Mesendoderm (in vitro differentiated cells): ENCODE measurements at regions not wholly inside any gene's neighbourhood (a gene's known extent, or its start where the extent isn't known, plus 50 kb on each side); places are given as distances from the start of the nearest gene placed in this dataset.

Experiments used
- DNase-seq: peaks from one replicate; pipeline ENCODE4 v3.0.0; 2013
- H2AK5ac ChIP-seq: 2 replicates; pipeline ENCODE4 v1.6.1; 2013; ENCODE audit warnings: low read length, inconsistent platforms
- H2BK120ac ChIP-seq: 2 replicates; pipeline ENCODE4 v1.6.1; 2013; ENCODE audit warnings: low read depth, mild to moderate bottlenecking, low read length, moderate library complexity, mixed read lengths
- H2BK15ac ChIP-seq: replicated peaks from 2 replicates; pipeline ENCODE4 v1.6.1; 2013; ENCODE audit warnings: low read depth, mild to moderate bottlenecking, moderate library complexity
- H2BK5ac ChIP-seq: 2 replicates; pipeline ENCODE4 v1.6.1; 2013; ENCODE audit warnings: low read length, inconsistent platforms
- H3K18ac ChIP-seq: 2 replicates; pipeline ENCODE4 v1.6.1; 2013; ENCODE audit warnings: mild to moderate bottlenecking, low read length, mixed read lengths
- H3K23ac ChIP-seq: one replicate; pipeline ENCODE4 v1.6.1; 2013; ENCODE audit warnings: low read length
- H3K27ac ChIP-seq: 2 replicates; pipeline ENCODE4 v1.5.1; 2013; ENCODE audit warnings: low read depth, mild to moderate bottlenecking, inconsistent platforms, low read length, moderate library complexity
- H3K27me3 ChIP-seq: 2 replicates; pipeline ENCODE4 v1.6.1; 2013; ENCODE audit warnings: low read length, control low read depth, mild to moderate bottlenecking, inconsistent platforms; ENCODE audit not compliant: insufficient read depth, poor library complexity
- H3K36me3 ChIP-seq: 2 replicates; pipeline ENCODE4 v1.6.1; 2013; ENCODE audit warnings: low read length, inconsistent platforms; ENCODE audit not compliant: control insufficient read depth, insufficient read depth
- H3K4ac ChIP-seq: one replicate; pipeline ENCODE4 v1.6.1; 2013; ENCODE audit warnings: low read depth, mild to moderate bottlenecking, low read length, moderate library complexity
- H3K4me1 ChIP-seq: 2 replicates; pipeline ENCODE4 v1.6.1; 2013; ENCODE audit warnings: low read depth, low read length, inconsistent platforms; ENCODE audit not compliant: control insufficient read depth
- H3K4me2 ChIP-seq: 2 replicates; pipeline ENCODE4 v1.6.1; 2013; ENCODE audit warnings: low read length
- H3K4me3 ChIP-seq: 2 replicates; pipeline ENCODE4 v1.5.1; 2013; ENCODE audit warnings: mild to moderate bottlenecking, low read length
- H3K56ac ChIP-seq: one replicate; pipeline ENCODE4 v1.6.1; 2013; ENCODE audit warnings: low read length
- H3K79me1 ChIP-seq: 2 replicates; pipeline ENCODE4 v1.6.1; 2013; ENCODE audit warnings: low read length, inconsistent platforms
- H3K79me2 ChIP-seq: 2 replicates; pipeline ENCODE4 v1.6.1; 2013; ENCODE audit warnings: mild to moderate bottlenecking, low read length; ENCODE audit not compliant: control insufficient read depth, insufficient read depth
- H3K9ac ChIP-seq: 2 replicates; pipeline ENCODE4 v1.6.1; 2013; ENCODE audit warnings: low read length, inconsistent platforms
- H4K5ac ChIP-seq: one replicate; pipeline ENCODE4 v1.6.1; 2013; ENCODE audit warnings: low read length
- H4K8ac ChIP-seq: one replicate; pipeline ENCODE4 v1.6.1; 2013; ENCODE audit warnings: low read depth, mild to moderate bottlenecking, control low read depth, low read length, moderate library complexity
- WGBS: extraction: QIAGEN DNeasy Blood & Tissue Kit; methylation state at CpG from one replicate; pipeline ENCODE4 v1.1.7; 2013; ENCODE audit warnings: low lambda C conversion rate, missing lambda C conversion rate; ENCODE audit not compliant: insufficient coverage; ENCODE audit errors: extremely low coverage; 5-methylcytosine and 5-hydroxymethylcytosine counted together

GRCh38 chr2:107700073-107700472 is 126.6 kb upstream of the RGPD4 start:
- H2BK15ac ChIP-seq, result no peak overlapping the region
- no peaks in the 10 kb centered on the region for H3K79me2 ChIP-seq
- H3K4me3 ChIP-seq, result no peak overlapping the region
- no peaks in the 10 kb centered on the region for H3K4me1 ChIP-seq
- H3K56ac ChIP-seq, result no peak overlapping the region
- no peak overlapping the region for H4K8ac ChIP-seq
- no peak overlapping the region for H3K4me2 ChIP-seq
- H2BK120ac ChIP-seq, result no peak overlapping the region
- no peak for DNase-seq
- H3K18ac ChIP-seq, result no peak overlapping the region
- no peak overlapping the region for H4K5ac ChIP-seq
- no peaks in the 10 kb centered on the region for H3K79me1 ChIP-seq
- no peaks in the 10 kb centered on the region for H3K36me3 ChIP-seq
- H3K27ac ChIP-seq, result no peak overlapping the region
- H2AK5ac ChIP-seq, result no peak overlapping the region
- no CpG with 5 or more reads among the region's 1 CpG for WGBS
- no peak overlapping the region for H2BK5ac ChIP-seq
- no peaks in the 10 kb centered on the region for H3K27me3 ChIP-seq
- no peak overlapping the region for H3K23ac ChIP-seq
- no peak overlapping the region for H3K9ac ChIP-seq
- H3K4ac ChIP-seq, result no peak overlapping the region

DNA sequence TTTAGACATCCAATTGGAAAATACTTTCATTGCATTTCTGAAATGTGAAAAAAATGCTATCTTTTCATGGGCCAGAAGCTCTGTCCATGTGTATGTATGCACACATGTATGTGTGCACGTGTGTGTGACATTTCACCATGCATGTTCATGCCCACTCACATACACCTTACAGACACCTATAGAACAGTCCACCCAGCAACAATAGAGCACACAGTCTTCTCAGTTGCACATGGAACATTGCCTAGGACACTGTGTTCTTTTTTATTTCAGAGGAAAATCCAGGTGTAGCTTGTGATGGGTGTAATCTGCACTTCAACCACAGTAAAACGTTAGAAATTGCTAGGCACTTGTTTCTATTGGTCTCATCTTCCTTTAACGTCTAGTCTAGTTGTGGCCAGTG is 114.8 kb upstream of the RGPD4 start:
- H3K79me2 ChIP-seq, result no peaks in the 10 kb centered on the region
- H3K27me3 ChIP-seq, result no peaks in the 10 kb centered on the region
- H3K18ac ChIP-seq, result no peak overlapping the region
- H4K8ac ChIP-seq, result no peak overlapping the region
- no peak overlapping the region for H2BK15ac ChIP-seq
- no peaks in the 10 kb centered on the region for H3K36me3 ChIP-seq
- H3K4ac ChIP-seq, result no peak overlapping the region
- no peak overlapping the region for H2BK5ac ChIP-seq
- DNase-seq, result no peak
- no peaks in the 10 kb centered on the region for H3K79me1 ChIP-seq
- H3K4me1 ChIP-seq, result no peaks in the 10 kb centered on the region
- no CpG with 5 or more reads among the region's 3 CpGs for WGBS
- no peak overlapping the region for H3K4me2 ChIP-seq
- no peak overlapping the region for H3K9ac ChIP-seq
- no peak overlapping the region for H4K5ac ChIP-seq
- H3K4me3 ChIP-seq, result no peak overlapping the region
- H3K27ac ChIP-seq, result no peak overlapping the region
- no peak overlapping the region for H2AK5ac ChIP-seq
- H3K23ac ChIP-seq, result no peak overlapping the region
- H2BK120ac ChIP-seq, result no peak overlapping the region
- no peak overlapping the region for H3K56ac ChIP-seq

DNA sequence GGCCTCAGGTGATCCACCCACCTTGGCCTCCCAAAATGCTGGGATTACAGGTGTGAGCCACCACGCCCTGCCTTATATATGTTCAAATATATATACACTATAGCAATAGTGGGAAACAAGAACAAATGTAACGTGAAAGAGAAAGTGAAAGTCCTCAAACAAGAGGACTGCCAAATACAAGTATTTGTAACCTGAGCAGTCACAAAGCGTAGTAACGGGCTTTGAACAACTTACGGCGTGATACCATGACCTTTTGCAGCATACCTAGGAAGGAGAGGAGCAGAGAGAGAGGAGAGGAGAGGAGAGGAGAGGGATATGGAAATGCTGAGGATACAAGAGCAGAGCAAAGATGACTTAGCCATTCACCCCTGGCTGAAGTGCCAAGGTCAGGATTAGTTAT is 113.8 kb upstream of the RGPD4 start:
- no peak overlapping the region for H4K8ac ChIP-seq
- H4K5ac ChIP-seq, result no peak overlapping the region
- no peaks in the 10 kb centered on the region for H3K27me3 ChIP-seq
- H3K4me1 ChIP-seq, result no peaks in the 10 kb centered on the region
- H3K79me1 ChIP-seq, result no peaks in the 10 kb centered on the region
- H3K4ac ChIP-seq, result no peak overlapping the region
- H3K4me2 ChIP-seq, result no peak overlapping the region
- no peaks in the 10 kb centered on the region for H3K79me2 ChIP-seq
- no peak overlapping the region for H2BK5ac ChIP-seq
- no peak overlapping the region for H3K18ac ChIP-seq
- no peak overlapping the region for H3K27ac ChIP-seq
- no peak overlapping the region for H2BK15ac ChIP-seq
- no peak overlapping the region for H3K56ac ChIP-seq
- H3K4me3 ChIP-seq, result no peak overlapping the region
- no peaks in the 10 kb centered on the region for H3K36me3 ChIP-seq
- no peak overlapping the region for H3K9ac ChIP-seq
- H2BK120ac ChIP-seq, result no peak overlapping the region
- no CpG with 5 or more reads among the region's 6 CpGs for WGBS
- no peak overlapping the region for H3K23ac ChIP-seq
- DNase-seq, result no peak
- no peak overlapping the region for H2AK5ac ChIP-seq

DNA sequence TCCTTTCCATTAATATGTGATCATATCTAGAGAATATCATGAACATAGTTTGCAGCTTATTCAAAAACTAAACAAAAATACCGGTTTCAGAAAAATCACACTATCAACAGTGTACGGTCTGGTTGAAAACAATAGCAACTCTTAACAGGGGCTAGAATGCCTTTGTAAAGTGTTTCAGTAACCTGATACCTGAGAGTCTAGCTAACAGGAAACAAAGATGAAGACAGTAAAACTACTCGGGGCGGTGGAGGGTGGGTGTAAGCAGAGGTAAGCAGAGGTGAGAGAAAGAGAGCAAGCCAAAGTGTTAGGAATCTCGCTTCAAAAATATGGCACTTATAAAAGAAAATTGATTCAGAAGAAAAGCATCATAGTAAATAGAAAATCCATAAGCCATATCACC is 109.0 kb upstream of the RGPD4 start:
- Histone ChIP-seq H3K79me1 (no peaks in the 10 kb centered on the region), H4K8ac (no peak overlapping the region), H3K79me2 (no peaks in the 10 kb centered on the region), H3K27me3 (no peaks in the 10 kb centered on the region), H3K4me1 (no peaks in the 10 kb centered on the region), H3K23ac (no peak overlapping the region), H3K56ac (no peak overlapping the region), H3K27ac (no peak overlapping the region), H2BK120ac (no peak overlapping the region), H3K4me2 (no peak overlapping the region), H2BK5ac (no peak overlapping the region), H2AK5ac (no peak overlapping the region), H3K4me3 (no peak overlapping the region), H4K5ac (no peak overlapping the region), H2BK15ac (no peak overlapping the region), H3K4ac (no peak overlapping the region), H3K18ac (no peak overlapping the region), H3K9ac (no peak overlapping the region), H3K36me3 (no peaks in the 10 kb centered on the region)
- WGBS, result no CpG with 5 or more reads among the region's 5 CpGs
- peak; percentile 40 for DNase-seq

DNA sequence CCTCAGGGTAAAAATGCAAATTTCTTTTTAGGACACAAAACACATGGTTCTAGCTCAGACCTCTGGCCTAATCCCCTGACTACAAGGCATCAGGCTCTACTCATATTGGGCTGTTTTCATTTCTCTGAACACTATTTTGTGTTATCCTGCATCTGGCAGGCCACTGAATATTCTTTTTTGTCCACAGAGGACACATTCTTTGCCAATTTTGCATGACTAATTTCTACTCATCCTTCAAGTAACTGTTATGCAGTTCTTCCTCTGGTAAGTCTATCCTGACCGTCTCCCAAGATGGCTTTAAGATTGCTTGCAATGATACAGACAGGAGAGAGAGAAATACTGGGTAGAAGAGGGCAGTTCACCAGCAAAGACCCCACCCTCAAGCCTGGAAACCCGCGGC is 107.6 kb upstream of the RGPD4 start:
- no CpG with 5 or more reads among the region's 3 CpGs for WGBS
- Histone ChIP-seq H3K56ac (no peak overlapping the region), H3K9ac (no peak overlapping the region), H3K4me1 (no peaks in the 10 kb centered on the region), H2BK15ac (no peak overlapping the region), H3K79me1 (no peaks in the 10 kb centered on the region), H2BK120ac (no peak overlapping the region), H4K5ac (no peak overlapping the region), H3K18ac (no peak overlapping the region), H3K4me2 (no peak overlapping the region), H3K4me3 (no peak overlapping the region), H2BK5ac (no peak overlapping the region), H3K79me2 (no peaks in the 10 kb centered on the region), H4K8ac (no peak overlapping the region), H3K23ac (no peak overlapping the region), H3K36me3 (no peaks in the 10 kb centered on the region), H3K27ac (no peak overlapping the region), H2AK5ac (no peak overlapping the region), H3K4ac (no peak overlapping the region), H3K27me3 (no peaks in the 10 kb centered on the region)
- DNase-seq, result no peak

- H3K56ac ChIP-seq, result no peak overlapping the region
- no peak overlapping the region for H2BK15ac ChIP-seq
- H3K4me2 ChIP-seq, result no peak overlapping the region
- no peak overlapping the region for H2AK5ac ChIP-seq
- H3K27ac ChIP-seq, result no peak overlapping the region
- no peak overlapping the region for H3K9ac ChIP-seq
- H3K4me3 ChIP-seq, result no peak overlapping the region
- DNase-seq, result no peak
- whole genome bisulfite sequencing, result no CpG with 5 or more reads among the region's 7 CpGs
- no peak overlapping the region for H4K8ac ChIP-seq
- H3K36me3 ChIP-seq, result no peaks in the 10 kb centered on the region
- H3K4ac ChIP-seq, result no peak overlapping the region
- H3K23ac ChIP-seq, result no peak overlapping the region
- H3K18ac ChIP-seq, result no peak overlapping the region
- no peaks in the 10 kb centered on the region for H3K79me1 ChIP-seq
- H3K4me1 ChIP-seq, result no peaks in the 10 kb centered on the region
- H3K79me2 ChIP-seq, result no peaks in the 10 kb centered on the region
- H2BK120ac ChIP-seq, result no peak overlapping the region
- H2BK5ac ChIP-seq, result no peak overlapping the region
- H3K27me3 ChIP-seq, result no peaks in the 10 kb centered on the region
- H4K5ac ChIP-seq, result no peak overlapping the region
Observed at GRCh38 chr2:107719836-107720235, 106.9 kb upstream of the RGPD4 start.
